Activated CD8-positive, alpha-beta memory T cell treated with anti-CD3 and anti-CD28 coated beads, Interleukin-2, amount 10 ng/mL, durations not matched to agents 7 days and 5 days (primary cell): ENCODE measurements at regions not wholly inside any gene's neighbourhood (a gene's known extent, or its start where the extent isn't known, plus 50 kb on each side); places are given as distances from the start of the nearest gene placed in this dataset.

Source experiments
- ATAC-seq: fragments of 150-1000 bp; cut with Tn5 transposase; one replicate; pipeline ENCODE4 v1.10.0; 2021; ENCODE audit warnings: moderate library complexity
- CTCF ChIA-PET: fragments of 350-600 bp; sonication (Branson Sonifier 250); formaldehyde crosslinking; loops from one replicate; lab custom pipeline; 2021; ENCODE audit warnings: antibody characterized with exemption; lab: Charles Lee
- DNase-seq: peaks from one replicate; pipeline ENCODE4 v3.0.0-alpha.2; 2020
- H3K27ac Mint-ChIP-seq: one replicate; pipeline ENCODE4 v1.8.0; 2021; ENCODE audit warnings: mild to moderate bottlenecking, mixed read lengths
- H3K27me3 Mint-ChIP-seq: one replicate; pipeline ENCODE4 v1.8.0; 2021; ENCODE audit warnings: mixed read lengths
- H3K36me3 Mint-ChIP-seq: one replicate; pipeline ENCODE4 v1.8.0; 2021; ENCODE audit warnings: mild to moderate bottlenecking, mixed read lengths
- H3K4me1 Mint-ChIP-seq: one replicate; pipeline ENCODE4 v1.8.0; 2021; ENCODE audit warnings: mixed read lengths
- H3K4me3 Mint-ChIP-seq: one replicate; pipeline ENCODE4 v1.8.0; 2021; ENCODE audit warnings: mild to moderate bottlenecking, moderate library complexity, mixed read lengths
- H3K9me3 Mint-ChIP-seq: one replicate; pipeline ENCODE4 v1.8.0; 2022; ENCODE audit warnings: low read depth, mixed read lengths

DNA sequence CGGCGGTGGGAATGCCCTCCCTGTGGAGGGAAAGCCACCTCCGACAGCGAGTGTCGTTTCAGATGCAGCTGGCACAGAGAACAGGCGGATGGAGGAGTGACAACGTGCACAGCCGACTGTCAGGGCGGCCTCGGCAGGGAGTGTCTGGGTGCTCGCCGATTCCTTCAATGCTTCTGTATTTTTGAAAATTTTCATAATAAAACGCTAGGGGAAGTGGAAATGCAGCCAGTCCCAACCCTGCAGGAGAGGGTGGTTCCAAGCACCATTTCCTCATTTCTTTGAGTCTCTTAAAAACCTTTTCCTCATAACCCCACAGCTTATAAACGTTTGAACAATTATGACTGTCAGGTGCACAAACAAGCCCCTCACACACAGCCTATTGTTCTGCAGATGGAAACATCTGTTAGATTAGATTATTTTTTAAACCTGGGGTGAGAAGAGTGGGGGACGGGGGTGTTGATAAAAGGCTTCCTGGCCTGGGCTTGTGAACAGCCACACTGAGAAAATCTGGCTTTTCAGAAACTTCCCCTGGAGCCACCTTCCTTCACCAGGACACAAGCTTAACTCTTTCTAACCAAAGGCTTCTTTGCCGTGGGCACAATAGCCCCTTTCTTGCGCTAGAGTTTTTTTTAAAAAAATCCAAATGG lies 228.9 kb downstream of the ANKRD60 start:
- no peak overlapping the region for H3K27ac Mint-ChIP-seq
- H3K4me1 Mint-ChIP-seq: no peaks in the 10 kb centered on the region
- peaks cover 28% of the 10 kb centered on the region for H3K27me3 Mint-ChIP-seq
- ATAC-seq (no peak), DNase-seq (no peak)
- no peak overlapping the region for H3K4me3 Mint-ChIP-seq
- H3K36me3 Mint-ChIP-seq: no peaks in the 10 kb centered on the region
- no peaks in the 10 kb centered on the region for H3K9me3 Mint-ChIP-seq
- CTCF ChIA-PET: no interaction called here

GRCh38 chr20:57998981-57999464 lies 229.4 kb downstream of the ANKRD60 start:
- H3K36me3 Mint-ChIP-seq: no peaks in the 10 kb centered on the region
- ATAC-seq (no peak), DNase-seq (no peak)
- H3K4me3 Mint-ChIP-seq: no peak overlapping the region
- H3K9me3 Mint-ChIP-seq: no peaks in the 10 kb centered on the region
- CTCF ChIA-PET: no interaction called here
- H3K27me3 Mint-ChIP-seq: peaks cover 28% of the 10 kb centered on the region
- H3K27ac Mint-ChIP-seq: no peak overlapping the region
- no peaks in the 10 kb centered on the region for H3K4me1 Mint-ChIP-seq

- CTCF ChIA-PET: no interaction called here
- Mint-ChIP-seq H3K4me1 (no peaks in the 10 kb centered on the region), H3K9me3 (no peaks in the 10 kb centered on the region), H3K4me3 (no peak overlapping the region), H3K36me3 (no peaks in the 10 kb centered on the region), H3K27me3 (peaks cover 28% of the 10 kb centered on the region), H3K27ac (no peak overlapping the region)
- ATAC-seq (no peak), DNase-seq (no peak)
Observed at GRCh38 chr20:57998276-57998675, 230.2 kb downstream of the ANKRD60 start.

- Mint-ChIP-seq H3K9me3 (no peaks in the 10 kb centered on the region), H3K4me3 (no peak overlapping the region), H3K27ac (no peak overlapping the region), H3K4me1 (no peaks in the 10 kb centered on the region), H3K36me3 (no peaks in the 10 kb centered on the region), H3K27me3 (peaks cover 28% of the 10 kb centered on the region)
- no peak for DNase-seq
- CTCF ChIA-PET: no interaction called here
- ATAC-seq: no peak
Observed at GRCh38 chr20:57996936-57997890, 231.2 kb downstream of the ANKRD60 start.

DNA sequence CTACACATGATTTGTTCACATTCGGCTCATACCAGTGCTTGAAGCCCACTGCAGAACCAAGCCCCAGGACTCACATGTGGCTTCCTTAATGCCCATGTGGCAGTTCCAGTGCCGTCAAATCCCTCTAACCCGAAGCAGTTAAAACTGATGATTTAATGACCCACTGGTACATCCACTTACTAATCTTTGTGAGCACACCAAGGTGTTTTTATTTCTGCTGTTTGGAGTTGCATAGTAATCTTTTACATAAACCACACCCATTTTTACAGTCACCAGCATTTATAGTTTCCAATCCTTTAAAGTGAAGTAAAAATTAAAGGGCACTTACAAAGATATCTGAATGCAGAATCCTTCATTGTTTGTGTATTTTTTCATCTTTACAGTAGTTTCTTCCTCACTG lies 232.0 kb downstream of the ANKRD60 start:
- Mint-ChIP-seq H3K4me3 (no peak overlapping the region), H3K36me3 (no peaks in the 10 kb centered on the region), H3K27ac (no peak overlapping the region), H3K4me1 (no peaks in the 10 kb centered on the region), H3K9me3 (no peaks in the 10 kb centered on the region), H3K27me3 (peaks cover 28% of the 10 kb centered on the region)
- CTCF ChIA-PET: no interaction called here
- DNase-seq (no peak), ATAC-seq (no peak)

DNA sequence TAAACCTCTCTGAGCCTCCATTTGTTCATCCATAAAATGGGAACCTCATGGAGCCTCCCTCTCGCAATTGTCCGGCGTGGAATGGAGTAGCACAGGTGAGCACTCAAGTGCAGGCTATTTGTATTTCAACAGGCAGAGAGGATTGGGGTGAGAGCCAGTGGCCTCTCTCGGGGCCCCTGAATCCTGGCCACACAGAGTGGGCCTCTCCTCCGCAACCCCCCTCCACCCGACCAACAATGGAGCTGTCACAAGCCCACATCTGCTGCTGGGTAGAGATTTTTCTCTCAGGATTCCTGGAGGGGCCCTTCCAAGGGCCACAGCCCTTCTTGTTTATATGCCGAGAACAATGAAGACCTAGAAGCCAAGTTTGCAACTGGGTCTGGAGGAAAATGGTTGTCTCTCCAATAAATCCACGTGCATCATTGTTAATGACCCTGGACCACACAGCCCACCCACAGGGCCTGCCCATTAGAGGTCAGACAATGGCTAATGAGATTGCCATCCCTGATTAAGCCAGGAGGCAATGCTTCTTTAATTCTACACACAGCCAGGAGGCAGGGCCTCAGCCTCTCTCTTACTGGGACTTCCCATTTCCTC lies 233.0 kb downstream of the ANKRD60 start:
- Mint-ChIP-seq H3K27me3 (peaks cover 33% of the 10 kb centered on the region), H3K4me1 (no peaks in the 10 kb centered on the region), H3K27ac (no peak overlapping the region), H3K9me3 (no peaks in the 10 kb centered on the region), H3K36me3 (no peaks in the 10 kb centered on the region), H3K4me3 (no peak overlapping the region)
- CTCF ChIA-PET: no interaction called here
- no peak for ATAC-seq
- no peak for DNase-seq

DNA sequence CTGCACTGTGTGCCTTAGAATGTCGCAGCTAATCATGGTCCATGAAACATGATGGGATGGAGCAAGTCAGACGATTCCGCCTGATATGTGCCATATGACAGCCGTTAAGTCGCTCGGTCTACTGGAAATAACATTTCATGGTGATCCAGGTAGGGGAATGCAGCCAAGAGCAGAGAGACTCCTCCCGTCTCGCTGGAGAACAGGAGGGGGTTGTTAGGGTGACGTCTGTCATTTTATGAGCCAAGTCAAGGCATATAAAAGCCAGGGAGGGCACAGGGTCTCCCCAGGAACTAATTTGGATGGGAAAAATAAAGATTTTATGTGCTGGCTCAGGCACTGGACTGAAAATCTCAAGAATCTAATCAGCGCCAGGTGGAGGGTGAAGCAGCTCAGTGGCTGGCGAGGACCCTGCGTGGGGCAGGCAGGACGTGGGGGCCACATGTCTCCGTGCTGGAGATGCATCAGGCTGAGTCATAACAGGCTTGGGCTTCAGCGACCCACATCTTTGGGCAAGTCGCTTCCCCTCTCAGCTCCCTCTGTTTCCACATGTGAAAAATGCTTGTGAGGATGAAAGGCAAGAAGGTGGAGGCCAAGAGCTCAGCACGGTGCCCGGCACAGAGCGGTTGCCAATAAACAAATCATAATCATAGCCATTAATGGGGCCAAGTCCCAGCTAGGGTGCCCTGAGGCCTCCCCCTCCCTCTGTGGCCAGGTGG lies 234.6 kb downstream of the ANKRD60 start:
- Mint-ChIP-seq H3K36me3 (no peaks in the 10 kb centered on the region), H3K27me3 (peaks cover 34% of the 10 kb centered on the region), H3K4me3 (no peak overlapping the region), H3K4me1 (no peaks in the 10 kb centered on the region), H3K9me3 (no peaks in the 10 kb centered on the region), H3K27ac (no peak overlapping the region)
- CTCF ChIA-PET: no interaction called here
- DNase-seq (no peak), ATAC-seq (no peak)

- DNase-seq: no peak
- Mint-ChIP-seq H3K4me1 (no peaks in the 10 kb centered on the region), H3K27me3 (peaks cover 15% of the 10 kb centered on the region), H3K4me3 (no peak overlapping the region), H3K9me3 (no peaks in the 10 kb centered on the region), H3K27ac (no peak overlapping the region), H3K36me3 (no peaks in the 10 kb centered on the region)
- ATAC-seq: no peak
- CTCF ChIA-PET: no interaction called here
Observed at GRCh38 chr20:57991211-57991881, 237.1 kb downstream of the ANKRD60 start.

- H3K36me3 Mint-ChIP-seq: no peaks in the 10 kb centered on the region
- peaks cover 14% of the 10 kb centered on the region for H3K27me3 Mint-ChIP-seq
- CTCF ChIA-PET: no interaction called here
Observed at GRCh38 chr20:57990396-57990987, 238.0 kb downstream of the ANKRD60 start.

GRCh38 chr20:57988828-57989227 lies 239.6 kb downstream of the ANKRD60 start:
- no peaks in the 10 kb centered on the region for H3K4me1 Mint-ChIP-seq
- CTCF ChIA-PET: no interaction called here
- no peaks in the 10 kb centered on the region for H3K9me3 Mint-ChIP-seq
- ATAC-seq: no peak
- no peaks in the 10 kb centered on the region for H3K36me3 Mint-ChIP-seq
- H3K27me3 Mint-ChIP-seq: peaks cover 14% of the 10 kb centered on the region
- no peak overlapping the region for H3K27ac Mint-ChIP-seq
- no peak for DNase-seq
- no peak overlapping the region for H3K4me3 Mint-ChIP-seq

More at GRCh38 chr20:57990396-57990987, 238.0 kb downstream of the ANKRD60 start:
- ATAC-seq: no peak
- Mint-ChIP-seq H3K27ac (no peak overlapping the region), H3K4me1 (no peaks in the 10 kb centered on the region), H3K4me3 (no peak overlapping the region), H3K9me3 (no peaks in the 10 kb centered on the region)
- no peak for DNase-seq

GRCh38 chr20:57988422-57988821 lies 240.0 kb downstream of the ANKRD60 start:
- no peaks in the 10 kb centered on the region for H3K4me1 Mint-ChIP-seq
- no peak overlapping the region for H3K4me3 Mint-ChIP-seq
- CTCF ChIA-PET: no interaction called here
- H3K27me3 Mint-ChIP-seq: peaks cover 14% of the 10 kb centered on the region
- H3K27ac Mint-ChIP-seq: no peak overlapping the region
- ATAC-seq (no peak), DNase-seq (no peak)
- H3K9me3 Mint-ChIP-seq: no peaks in the 10 kb centered on the region
- H3K36me3 Mint-ChIP-seq: no peaks in the 10 kb centered on the region

GRCh38 chr20:57987659-57988058 lies 240.8 kb downstream of the ANKRD60 start:
- Mint-ChIP-seq H3K36me3 (no peaks in the 10 kb centered on the region), H3K4me3 (no peak overlapping the region), H3K27ac (no peak overlapping the region), H3K9me3 (no peaks in the 10 kb centered on the region), H3K27me3 (peaks cover 14% of the 10 kb centered on the region), H3K4me1 (no peaks in the 10 kb centered on the region)
- ATAC-seq (no peak), DNase-seq (no peak)
- CTCF ChIA-PET: no interaction called here
